WTC11 (cell line): ENCODE measurements at regions not wholly inside any gene's neighbourhood (a gene's known extent, or its start where the extent isn't known, plus 50 kb on each side); places are given as distances from the start of the nearest gene placed in this dataset.

Experiments used
- ELF4 ChIP-seq: sonication (generic); formaldehyde crosslinking; IDR thresholded peaks from 2 replicates; pipeline ENCODE4 v1.8.1; 2022; ENCODE audit warnings: low read depth, mild to moderate bottlenecking, moderate library complexity, missing genetic modification reagents
- ETV6 ChIP-seq: sonication (generic); formaldehyde crosslinking; IDR thresholded peaks from 2 replicates; pipeline ENCODE4 v1.8.1; 2022; ENCODE audit warnings: mild to moderate bottlenecking, missing genetic modification reagents
- NR1H2 ChIP-seq: sonication (generic); formaldehyde crosslinking; IDR thresholded peaks from 2 replicates; pipeline ENCODE4 v1.9.0; 2021; ENCODE audit warnings: mild to moderate bottlenecking, moderate library complexity, missing genetic modification reagents
- SMAD4 ChIP-seq: sonication (generic); formaldehyde crosslinking; IDR thresholded peaks from 2 replicates; pipeline ENCODE4 v1.8.0; 2022; ENCODE audit warnings: mild to moderate bottlenecking, missing genetic modification reagents
- SP1 ChIP-seq: sonication (generic); formaldehyde crosslinking; conservative IDR thresholded peaks from 2 replicates; pipeline ENCODE4 v1.8.1; 2022; ENCODE audit warnings: missing genetic modification reagents
- USF1 ChIP-seq: sonication (generic); formaldehyde crosslinking; IDR thresholded peaks from 2 replicates; pipeline ENCODE4 v1.8.0; 2022; ENCODE audit warnings: mild to moderate bottlenecking, missing genetic modification reagents
- USF2 ChIP-seq: sonication (generic); formaldehyde crosslinking; IDR thresholded peaks from 2 replicates; pipeline ENCODE4 v1.8.1; 2023; ENCODE audit warnings: mild to moderate bottlenecking, missing genetic modification reagents, moderate library complexity
- ZNF138 ChIP-seq: sonication (generic); formaldehyde crosslinking; conservative IDR thresholded peaks from 2 replicates; pipeline ENCODE4 v1.8.1; 2022; ENCODE audit warnings: mild to moderate bottlenecking, moderate library complexity, missing genetic modification reagents
- ZNF263 ChIP-seq: sonication (generic); formaldehyde crosslinking; IDR thresholded peaks from 2 replicates; pipeline ENCODE4 v1.8.1; 2022; ENCODE audit warnings: low read depth, mild to moderate bottlenecking, moderate library complexity, missing genetic modification reagents
- TF ChIP-seq, protein P1 (sequence below): fragments of 200-600 bp; IDR thresholded peaks from 2 replicates; pipeline ENCODE4 v1.8.0; 2022; ENCODE audit warnings: antibody characterized with exemption
- TF ChIP-seq, protein P2 (sequence below): fragments of 250-450 bp; sonication (Bioruptor Pico); IDR thresholded peaks from 2 replicates; pipeline ENCODE4 v2.1.2; 2022; ENCODE audit warnings: mild to moderate bottlenecking, moderate library complexity

- TF ChIP-seq, protein P1, sequence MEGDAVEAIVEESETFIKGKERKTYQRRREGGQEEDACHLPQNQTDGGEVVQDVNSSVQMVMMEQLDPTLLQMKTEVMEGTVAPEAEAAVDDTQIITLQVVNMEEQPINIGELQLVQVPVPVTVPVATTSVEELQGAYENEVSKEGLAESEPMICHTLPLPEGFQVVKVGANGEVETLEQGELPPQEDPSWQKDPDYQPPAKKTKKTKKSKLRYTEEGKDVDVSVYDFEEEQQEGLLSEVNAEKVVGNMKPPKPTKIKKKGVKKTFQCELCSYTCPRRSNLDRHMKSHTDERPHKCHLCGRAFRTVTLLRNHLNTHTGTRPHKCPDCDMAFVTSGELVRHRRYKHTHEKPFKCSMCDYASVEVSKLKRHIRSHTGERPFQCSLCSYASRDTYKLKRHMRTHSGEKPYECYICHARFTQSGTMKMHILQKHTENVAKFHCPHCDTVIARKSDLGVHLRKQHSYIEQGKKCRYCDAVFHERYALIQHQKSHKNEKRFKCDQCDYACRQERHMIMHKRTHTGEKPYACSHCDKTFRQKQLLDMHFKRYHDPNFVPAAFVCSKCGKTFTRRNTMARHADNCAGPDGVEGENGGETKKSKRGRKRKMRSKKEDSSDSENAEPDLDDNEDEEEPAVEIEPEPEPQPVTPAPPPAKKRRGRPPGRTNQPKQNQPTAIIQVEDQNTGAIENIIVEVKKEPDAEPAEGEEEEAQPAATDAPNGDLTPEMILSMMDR = no peak
- TF ChIP-seq, protein P2, sequence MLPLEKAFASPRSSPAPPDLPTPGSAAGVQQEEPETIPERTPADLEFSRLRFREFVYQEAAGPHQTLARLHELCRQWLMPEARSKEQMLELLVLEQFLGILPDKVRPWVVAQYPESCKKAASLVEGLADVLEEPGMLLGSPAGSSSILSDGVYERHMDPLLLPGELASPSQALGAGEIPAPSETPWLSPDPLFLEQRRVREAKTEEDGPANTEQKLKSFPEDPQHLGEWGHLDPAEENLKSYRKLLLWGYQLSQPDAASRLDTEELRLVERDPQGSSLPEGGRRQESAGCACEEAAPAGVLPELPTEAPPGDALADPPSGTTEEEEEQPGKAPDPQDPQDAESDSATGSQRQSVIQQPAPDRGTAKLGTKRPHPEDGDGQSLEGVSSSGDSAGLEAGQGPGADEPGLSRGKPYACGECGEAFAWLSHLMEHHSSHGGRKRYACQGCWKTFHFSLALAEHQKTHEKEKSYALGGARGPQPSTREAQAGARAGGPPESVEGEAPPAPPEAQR (CRISPR knock-in tag) = no peak
- TF ChIP-seq ZNF138 (CRISPR knock-in tag) (no peak), SMAD4 (CRISPR knock-in tag) (no peak), SP1 (CRISPR knock-in tag) (no peak), ELF4 (CRISPR knock-in tag) (no peak), NR1H2 (CRISPR knock-in tag) (no peak), ZNF263 (CRISPR knock-in tag) (no peak), ETV6 (no peak), USF2 (CRISPR knock-in tag) (no peak), USF1 (no peak)
These were observed 91.7 kb upstream of the PHACTR3 start for GRCh38 chr20:59512651-59513050.
